ENCODE measurements at regions not wholly inside any gene's neighbourhood (a gene's known extent, or its start where the extent isn't known, plus 50 kb on each side); places are given as distances from the start of the nearest gene placed in this dataset.
A peak's percentile ranks its signal among the peaks of the same experiment; 100 is the strongest.

GRCh38 chr1:115577513-115577912 lies 64.3 kb upstream of the VANGL1 start:
- DNase-seq = peak; percentile 5

GRCh38 chr1:115575661-115576060 lies 66.1 kb upstream of the VANGL1 start:
- DNase-seq = no peak

- DNase-seq = no peak
Measured at GRCh38 chr1:115572710-115573109, 69.1 kb upstream of the VANGL1 start.

- no peak for DNase-seq
Measured at GRCh38 chr1:115567431-115567830, 74.3 kb upstream of the VANGL1 start.

- no peak for DNase-seq
Measured at GRCh38 chr1:115565791-115566190, 76.0 kb upstream of the VANGL1 start.

- DNase-seq = no peak
Measured at GRCh38 chr1:115565353-115565752, 76.4 kb upstream of the VANGL1 start.

GRCh38 chr1:115564201-115564600 lies 77.6 kb upstream of the VANGL1 start:
- DNase-seq = no peak

- DNase-seq = no peak
Measured at GRCh38 chr1:115560027-115560426, 81.7 kb upstream of the VANGL1 start.

- DNase-seq = no peak
Measured at GRCh38 chr1:115558275-115558674, 83.5 kb upstream of the VANGL1 start.

GRCh38 chr1:115557715-115558114 lies 84.1 kb upstream of the VANGL1 start:
- no peak for DNase-seq

GRCh38 chr1:115556236-115556635 lies 85.5 kb upstream of the VANGL1 start:
- no peak for DNase-seq

GRCh38 chr1:115555446-115555845 lies 86.3 kb upstream of the VANGL1 start:
- DNase-seq = no peak

- no peak for DNase-seq
Measured at GRCh38 chr1:115547696-115548095, 94.1 kb upstream of the VANGL1 start.

GRCh38 chr1:115546846-115547245 lies 94.9 kb upstream of the VANGL1 start:
- no peak for DNase-seq

- peak; percentile 9 for DNase-seq
Measured at GRCh38 chr1:115545791-115546733, 95.7 kb upstream of the VANGL1 start.

GRCh38 chr1:115545096-115545720 lies 96.6 kb upstream of the VANGL1 start:
- no peak for DNase-seq

- DNase-seq = no peak
Measured at GRCh38 chr1:115544131-115544530, 97.6 kb upstream of the VANGL1 start.

- no peak for DNase-seq
Measured at GRCh38 chr1:115543247-115543646, 98.5 kb upstream of the VANGL1 start.

GRCh38 chr1:115539736-115540135 lies 102.0 kb upstream of the VANGL1 start:
- DNase-seq = no peak

- no peak for DNase-seq
Measured at GRCh38 chr1:115539061-115539460, 102.7 kb upstream of the VANGL1 start.

- no peak for DNase-seq
Measured at GRCh38 chr1:115538579-115538978, 103.2 kb upstream of the VANGL1 start.

- DNase-seq = no peak
Measured at GRCh38 chr1:115537415-115537814, 104.4 kb upstream of the VANGL1 start.

GRCh38 chr1:115536279-115536816 lies 105.4 kb upstream of the VANGL1 start:
- no peak for DNase-seq

GRCh38 chr1:115534106-115534505 lies 107.7 kb upstream of the VANGL1 start:
- DNase-seq = no peak
